Activated T-helper 1 cell treated with anti-CD3 and anti-CD28 coated beads, Interleukin-2, amount 50 U/mL, for 16 hours (primary cell): ENCODE measurements at regions not wholly inside any gene's neighbourhood (a gene's known extent, or its start where the extent isn't known, plus 50 kb on each side); places are given as distances from the start of the nearest gene placed in this dataset.

Experiments used
- DNase-seq, 2 donors: peaks; one replicate each; pipeline ENCODE4 v3.0.0-alpha.2; 2020; ENCODE audit warnings: low read depth in 1 of 2, low spot score in 1 of 2

DNA sequence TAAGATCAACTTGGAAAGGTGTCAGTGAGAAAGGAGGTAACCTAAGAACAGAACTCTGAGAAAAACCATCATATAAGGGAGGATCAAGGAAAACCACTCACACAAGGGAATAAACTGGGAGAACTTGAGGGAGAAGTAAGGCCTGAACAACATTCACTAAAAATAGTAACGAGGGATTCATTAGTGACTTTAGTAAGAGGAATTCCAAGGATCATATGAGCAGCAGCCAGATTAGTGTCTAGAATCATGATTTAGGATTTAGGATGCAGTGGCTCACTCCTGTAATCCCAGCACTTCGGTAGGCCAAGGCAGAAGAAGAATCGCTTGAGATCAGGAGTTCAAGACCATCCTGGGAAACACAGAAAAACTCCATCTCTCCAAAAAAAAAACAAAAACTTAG, 376.5 kb upstream of the MARCKS start:
- no peak for DNase-seq

DNA sequence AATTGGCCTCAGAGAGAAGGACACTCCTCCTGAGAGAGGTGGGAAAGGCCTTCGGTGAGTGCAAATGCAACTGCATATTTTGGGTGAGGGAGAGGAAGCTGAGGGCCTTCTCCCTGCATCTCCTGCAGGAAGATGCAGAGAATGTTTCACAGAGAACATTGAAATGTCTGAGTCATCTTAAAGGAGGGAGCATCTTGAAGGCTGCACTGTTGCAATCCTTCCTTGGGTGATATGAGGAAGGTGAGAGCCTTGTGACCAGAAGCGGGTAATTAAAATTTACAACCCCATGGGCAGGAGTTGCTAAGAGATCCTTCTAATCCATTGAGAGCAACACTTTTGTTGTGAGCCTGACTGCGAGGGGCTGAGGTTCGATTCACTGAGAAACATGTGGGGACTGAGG, 375.7 kb upstream of the MARCKS start:
- DNase-seq, result no peak

DNA sequence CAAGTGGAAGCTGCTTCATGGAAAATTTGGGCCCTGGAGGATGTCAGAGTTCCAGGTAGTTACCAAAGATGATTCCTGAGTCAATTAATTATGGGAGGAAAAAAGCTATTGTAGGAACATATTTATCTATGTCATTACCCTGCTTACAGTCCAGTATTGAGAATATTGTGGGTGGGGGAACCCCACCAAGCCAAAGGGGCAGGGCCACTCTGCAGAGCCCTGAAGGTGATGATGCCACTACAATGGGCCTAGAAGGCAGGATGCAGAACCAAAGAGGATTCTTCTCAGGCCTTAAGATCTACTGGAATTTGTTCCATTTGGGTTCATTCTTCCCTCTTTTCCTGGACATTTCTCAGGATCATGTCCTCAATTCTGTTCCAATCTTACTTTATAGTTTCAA, 375.2 kb upstream of the MARCKS start:
- DNase-seq, result no peak

DNA sequence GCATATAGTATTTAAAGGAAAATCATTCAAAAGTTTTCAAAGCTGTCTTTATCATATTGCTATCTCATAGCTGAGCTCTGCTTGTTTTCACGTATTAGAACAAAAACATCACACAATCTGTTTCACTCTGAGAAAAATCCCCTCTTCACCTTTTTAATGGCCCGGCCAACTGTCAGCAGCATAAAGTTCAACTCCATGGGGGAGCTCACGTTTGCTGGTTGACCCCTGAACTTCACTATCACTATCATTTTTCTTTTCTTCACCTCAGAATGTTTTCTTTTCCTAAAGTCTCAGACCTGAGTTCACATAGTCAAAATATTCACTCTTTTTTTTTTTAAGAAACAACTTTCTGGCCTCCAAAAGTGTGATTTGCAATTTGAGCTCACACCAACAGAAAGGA, 374.4 kb upstream of the MARCKS start:
- DNase-seq, result no peak

DNA sequence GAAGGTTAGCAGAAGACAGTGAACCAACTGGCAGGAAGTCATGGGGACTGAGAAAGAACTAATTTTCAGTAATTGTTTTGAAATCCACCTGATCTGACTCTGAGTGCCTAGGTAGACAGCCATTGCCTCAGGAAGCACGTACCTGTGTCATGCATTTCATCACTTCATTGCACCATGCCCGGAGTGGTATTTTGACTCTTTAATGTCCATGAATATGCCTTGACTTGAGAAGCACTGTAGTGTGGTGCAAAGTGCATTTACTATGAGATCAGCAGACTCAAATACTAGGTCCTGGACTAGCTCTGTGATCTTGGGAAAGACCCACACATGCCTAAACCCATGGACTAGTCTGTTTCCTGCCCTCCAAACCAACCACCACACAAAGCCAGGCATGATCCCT, 370.9 kb upstream of the MARCKS start:
- no peak for DNase-seq

DNA sequence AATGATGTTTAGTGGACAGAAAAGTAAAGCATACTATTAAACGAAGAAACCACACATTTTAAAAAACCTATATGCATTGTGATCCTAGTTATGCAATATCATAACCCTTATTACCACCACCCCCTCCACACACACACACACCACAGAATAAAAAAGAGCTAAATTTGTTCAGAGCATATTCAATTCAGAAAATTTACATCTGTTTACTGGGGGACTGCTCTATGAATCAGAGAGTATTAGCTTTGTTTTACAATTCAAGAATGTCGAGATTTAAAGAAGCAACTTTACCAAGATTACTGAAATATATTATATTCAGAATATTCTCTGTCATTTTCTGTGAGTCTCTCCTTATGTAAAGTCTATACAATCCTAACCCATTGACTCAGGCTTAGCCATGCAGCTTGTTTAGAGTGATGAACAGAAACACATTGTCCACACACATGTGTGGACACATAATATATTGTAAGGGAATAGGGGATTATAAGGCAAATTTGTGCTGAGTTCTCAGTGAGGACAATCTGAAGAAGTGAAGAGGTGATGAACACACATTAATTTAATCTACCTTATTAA, 369.6 kb upstream of the MARCKS start:
- no peak for DNase-seq

DNA sequence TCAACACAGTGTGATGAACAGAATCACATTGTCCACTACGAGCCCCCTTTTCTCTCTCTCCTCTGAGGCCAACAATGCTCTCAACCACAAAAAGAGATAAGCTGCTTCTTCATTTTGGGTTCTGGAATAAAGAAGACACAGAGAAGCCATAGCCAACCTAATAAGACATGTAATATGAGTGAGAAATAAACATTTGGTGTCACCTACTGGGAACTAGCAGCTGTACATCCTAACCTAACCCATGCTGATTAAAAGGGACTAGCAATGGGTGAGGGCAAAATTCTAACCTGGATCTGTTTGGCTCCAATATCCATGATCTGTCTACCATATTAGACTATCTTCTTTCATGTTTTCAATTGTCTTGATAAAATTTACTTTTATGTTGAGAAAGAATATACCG, 369.1 kb upstream of the MARCKS start:
- DNase-seq, result no peak

DNA sequence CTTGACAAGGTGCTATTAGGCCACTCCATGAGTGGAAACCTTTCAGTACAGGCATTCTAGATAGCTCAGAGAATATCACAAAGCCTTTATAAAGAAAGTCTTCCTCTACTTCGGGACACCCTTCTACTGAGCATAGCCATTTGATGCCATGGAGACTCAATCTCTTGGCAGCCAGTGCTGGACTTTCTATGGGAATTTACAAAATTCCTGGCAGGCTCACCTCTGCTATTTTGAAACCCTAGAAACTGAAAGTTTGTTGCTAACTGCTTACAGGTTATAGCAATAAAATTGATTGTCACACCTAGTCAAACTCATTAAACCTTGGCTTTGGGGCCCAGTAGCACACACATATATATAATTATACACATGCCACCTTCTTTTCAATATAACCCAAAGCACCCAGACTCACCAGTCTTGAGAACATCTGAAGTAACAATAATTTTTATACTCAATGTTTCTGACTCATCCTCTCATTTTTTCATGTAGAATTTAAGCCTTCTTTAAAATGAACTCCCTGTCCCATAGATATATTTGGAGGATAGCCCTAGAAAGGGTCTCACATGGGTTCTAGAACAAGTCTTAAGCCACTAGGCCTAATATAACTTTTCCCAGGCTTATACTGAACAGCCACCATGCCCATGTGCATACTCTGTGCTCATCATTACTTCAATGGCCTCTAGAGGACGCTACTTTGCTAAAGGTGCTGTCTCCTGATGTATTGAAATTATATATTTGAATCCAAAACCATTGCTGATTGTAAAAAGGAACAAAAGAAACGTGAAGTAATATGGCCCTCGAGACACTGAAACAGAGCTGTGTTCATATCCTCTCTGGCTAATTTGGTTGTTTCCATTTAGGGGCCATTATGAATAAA, 368.1 kb upstream of the MARCKS start:
- DNase-seq, result no peak

DNA sequence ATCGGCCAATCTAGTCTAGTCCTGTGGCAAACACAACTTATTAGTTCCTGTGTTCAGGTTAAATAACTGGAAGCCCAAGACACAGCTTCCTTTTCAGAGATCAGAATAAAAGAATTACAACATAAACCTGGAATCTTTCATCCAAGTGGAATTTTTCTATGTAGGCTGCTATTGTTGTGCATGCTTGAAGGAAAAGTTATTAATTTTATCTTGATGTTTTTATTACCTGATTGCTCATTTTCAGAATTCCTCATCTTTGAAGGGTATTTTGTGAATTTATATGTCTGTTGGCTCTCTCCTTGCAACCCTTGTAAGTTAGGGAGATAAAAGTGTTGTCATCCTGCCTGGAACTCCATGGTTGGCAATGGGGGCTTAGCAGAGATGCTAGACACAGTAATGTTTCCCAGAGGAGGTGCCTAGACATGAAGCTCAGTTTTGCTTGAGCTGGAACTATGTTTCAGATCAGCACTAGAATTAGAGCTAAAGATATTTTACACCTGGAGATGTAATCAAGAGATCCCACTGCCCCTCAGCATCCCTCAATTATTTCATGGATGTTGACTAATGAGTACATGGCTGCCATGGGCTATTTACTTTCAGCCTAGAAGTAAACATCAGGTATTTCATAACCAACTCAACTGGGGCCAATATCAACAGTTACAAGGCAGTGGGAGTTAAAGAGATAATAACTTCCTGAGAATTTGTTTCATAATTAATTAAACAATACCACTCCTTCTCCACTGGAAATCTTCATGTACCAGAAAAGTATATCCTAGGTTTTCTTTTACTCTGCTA, 367.0 kb upstream of the MARCKS start:
- no peak for DNase-seq

DNA sequence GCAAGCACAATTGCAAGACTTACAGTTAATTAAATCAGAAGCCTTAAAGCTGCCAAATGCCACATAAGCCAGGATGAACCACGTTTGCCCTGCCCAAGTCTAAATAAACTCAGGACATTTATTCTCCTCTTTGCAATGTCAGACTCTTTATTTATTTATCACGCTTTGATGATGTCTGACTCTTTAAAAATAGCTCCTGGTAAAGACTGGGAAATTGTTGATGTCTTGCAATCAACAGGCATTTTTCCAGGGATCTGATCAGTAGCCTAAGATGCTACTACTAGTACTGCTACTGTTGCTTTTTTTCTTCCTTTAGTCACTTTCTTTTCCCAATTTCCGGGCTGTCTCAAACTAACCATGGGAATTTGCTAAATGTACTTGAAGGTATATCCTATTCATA, 365.8 kb upstream of the MARCKS start:
- no peak for DNase-seq

DNA sequence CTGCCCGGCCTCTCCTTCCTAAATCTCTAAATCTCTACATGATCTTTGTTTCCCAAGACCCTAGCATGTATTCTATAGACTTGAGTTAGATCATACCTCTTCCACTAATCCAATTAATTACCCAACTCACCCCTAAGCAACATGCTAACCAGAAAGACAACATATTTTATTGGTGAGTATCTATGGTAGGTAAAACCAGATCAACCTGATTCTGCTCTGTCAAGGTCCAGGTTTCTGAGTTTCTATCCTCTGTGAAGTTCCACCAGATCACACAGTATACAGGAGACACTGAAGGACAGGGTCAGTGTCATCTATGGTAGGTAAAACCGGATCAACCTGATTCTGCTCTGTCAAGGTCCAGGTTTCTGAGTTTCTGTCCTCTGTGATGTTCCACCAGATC, 363.2 kb upstream of the MARCKS start:
- no peak for DNase-seq

DNA sequence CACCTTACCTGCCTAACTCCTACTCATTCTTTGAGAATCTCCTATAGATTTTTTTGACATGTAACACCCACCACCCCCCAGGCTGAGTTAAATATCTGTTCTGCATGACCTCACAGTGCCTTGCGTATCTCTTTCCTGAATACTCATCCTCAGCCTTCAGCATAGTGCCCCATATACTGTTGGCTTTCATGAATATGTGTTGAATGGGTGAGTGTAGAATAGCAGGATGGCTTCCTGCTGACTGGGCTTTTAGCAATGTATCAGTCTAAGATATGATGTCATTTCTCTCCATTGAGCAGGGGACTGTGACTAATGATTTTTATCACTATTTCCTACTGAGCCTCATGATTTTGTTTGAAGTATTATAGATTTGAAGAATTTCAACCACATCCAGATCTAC, 361.6 kb upstream of the MARCKS start:
- DNase-seq, result no peak

DNA sequence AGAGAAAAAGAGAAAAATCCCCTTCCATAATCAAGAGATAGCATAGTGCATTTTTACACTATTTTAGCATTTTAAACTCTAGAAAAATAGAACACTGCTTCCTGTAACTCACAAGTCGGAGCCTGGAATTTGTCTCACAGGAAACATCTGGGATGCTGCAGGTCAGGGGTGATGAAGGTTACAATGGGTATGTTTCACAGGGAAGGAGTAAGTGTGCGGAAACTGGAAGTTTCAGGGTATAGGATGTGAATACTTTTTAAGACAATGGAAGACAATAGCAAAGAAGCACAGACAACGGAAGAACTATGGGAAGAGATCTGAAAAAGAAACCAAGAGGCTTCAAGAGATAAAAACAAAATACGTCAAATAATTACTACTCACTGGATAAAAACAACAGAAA, 361.0 kb upstream of the MARCKS start:
- DNase-seq, result no peak

DNA sequence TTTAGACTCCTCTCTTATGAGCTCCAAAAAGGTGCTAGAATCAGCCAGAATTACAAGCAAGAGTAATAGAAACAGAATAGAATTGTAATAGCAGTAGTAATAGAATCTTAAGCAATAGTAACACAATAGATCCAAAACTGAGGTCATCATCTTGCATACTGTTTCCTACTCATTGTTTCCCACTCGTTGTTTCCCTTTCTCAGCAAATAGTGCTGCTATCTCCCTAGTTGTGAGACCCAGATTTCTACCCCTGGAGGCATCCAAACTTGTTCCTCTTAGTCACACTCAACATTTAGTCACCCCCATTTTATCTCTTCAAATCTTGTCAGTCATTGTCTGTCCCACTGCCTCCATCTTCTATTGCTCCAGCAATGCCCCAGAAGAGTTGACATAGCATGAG, 356.9 kb upstream of the MARCKS start:
- DNase-seq, result no peak

DNA sequence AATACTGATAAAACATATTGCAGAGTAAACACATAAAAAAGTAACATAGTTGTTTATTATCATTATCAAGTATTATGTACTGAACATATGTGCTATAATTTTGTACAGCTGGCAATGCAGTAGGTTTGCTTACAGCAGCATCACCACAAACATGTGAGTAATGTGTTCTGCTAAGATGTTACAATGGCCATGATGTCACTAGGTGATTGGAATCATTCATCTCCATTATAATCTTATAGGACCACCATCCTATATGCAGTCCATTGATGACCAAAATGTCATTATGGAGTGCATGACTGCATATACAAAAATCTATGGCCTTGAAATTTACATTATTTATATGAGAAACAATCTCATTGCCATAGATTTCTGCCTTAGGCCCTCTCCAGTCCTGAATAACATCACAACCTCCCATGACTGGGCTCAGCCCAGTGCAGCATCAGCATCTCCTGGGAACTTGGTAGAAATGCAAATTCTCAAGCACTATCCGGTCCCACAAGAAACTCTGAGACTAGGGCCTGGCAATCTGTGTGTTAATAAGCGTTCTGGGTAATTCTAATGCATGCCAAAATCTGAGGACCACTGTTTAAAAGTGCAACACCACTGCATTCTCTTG, 352.0 kb upstream of the MARCKS start:
- no peak for DNase-seq

DNA sequence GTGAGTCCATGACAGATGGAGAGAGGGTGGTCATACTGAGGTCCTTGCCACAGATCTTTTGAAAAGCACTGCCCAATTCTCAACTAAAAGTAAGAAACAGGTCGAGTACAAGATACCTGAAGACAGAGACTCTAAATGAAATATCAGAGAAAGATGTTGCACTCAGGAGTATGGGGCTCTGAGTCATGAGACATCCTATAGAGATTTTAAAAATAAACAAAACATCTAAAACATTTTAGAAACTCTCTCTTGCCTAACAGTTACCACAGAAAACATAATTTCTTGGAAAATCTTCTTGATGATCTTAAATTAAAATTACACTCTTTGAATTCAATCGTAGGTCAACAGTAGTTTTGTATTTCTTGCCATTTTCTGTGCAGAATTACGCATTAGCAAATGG, 348.9 kb upstream of the MARCKS start:
- DNase-seq, result no peak

DNA sequence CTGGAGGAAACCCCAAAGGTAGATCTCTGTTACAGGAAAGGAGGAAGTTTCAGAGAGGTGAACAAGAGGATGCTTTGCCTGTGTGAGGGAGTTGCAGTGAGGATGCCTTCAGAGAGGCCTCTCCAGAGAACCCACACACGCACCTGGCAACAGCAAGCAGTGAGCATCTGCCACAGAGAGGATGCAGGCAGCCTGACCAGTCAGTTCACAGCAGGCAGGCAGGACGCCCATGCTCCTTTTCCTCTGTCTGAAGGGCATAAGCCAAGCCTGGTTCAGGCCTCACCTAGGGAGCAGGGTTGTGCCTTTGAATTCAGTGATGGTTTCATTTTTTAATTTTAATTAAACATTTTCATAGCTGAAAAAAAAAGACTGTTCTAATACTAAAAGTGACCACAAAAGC, 346.0 kb upstream of the MARCKS start:
- DNase-seq, result no peak

DNA sequence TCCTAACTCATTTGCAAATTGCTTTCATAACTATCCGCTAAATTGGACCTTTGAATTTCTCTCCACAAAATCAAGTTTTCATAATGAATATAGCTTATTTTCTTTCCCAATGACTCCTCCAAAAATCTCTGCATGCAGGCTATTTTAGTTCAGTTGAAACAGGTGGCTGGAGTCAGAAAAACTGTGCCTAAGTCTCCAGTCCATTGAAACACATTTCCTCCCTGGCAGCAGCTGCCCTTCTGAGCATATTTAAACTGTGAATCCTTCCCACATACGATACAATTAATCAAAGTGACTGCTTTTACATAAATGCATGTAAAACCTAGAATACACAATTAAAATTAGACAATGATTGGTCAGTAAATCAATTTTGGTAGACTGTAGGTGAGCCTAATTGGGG, 344.6 kb upstream of the MARCKS start:
- DNase-seq, result no peak

DNA sequence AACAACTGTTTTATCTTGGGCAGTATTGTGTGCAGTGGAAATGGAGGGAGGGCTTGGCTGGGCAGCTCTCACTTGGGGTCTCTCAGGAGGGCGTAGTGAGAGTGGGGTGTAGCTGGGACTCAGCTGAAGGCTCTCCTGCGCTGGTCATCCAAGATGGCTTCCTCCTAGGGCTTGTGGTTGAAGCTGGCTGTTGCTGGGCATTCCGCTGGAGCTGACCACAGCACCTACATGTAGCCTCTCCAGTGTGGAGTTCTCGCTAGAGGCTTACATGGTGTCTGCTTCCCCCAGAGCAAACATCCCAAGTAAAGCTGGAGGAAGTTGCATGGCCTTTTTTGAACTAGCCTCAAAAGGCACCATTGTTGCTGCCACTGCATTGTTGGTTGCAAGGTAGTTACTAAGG, 344.1 kb upstream of the MARCKS start:
- DNase-seq, result no peak

DNA sequence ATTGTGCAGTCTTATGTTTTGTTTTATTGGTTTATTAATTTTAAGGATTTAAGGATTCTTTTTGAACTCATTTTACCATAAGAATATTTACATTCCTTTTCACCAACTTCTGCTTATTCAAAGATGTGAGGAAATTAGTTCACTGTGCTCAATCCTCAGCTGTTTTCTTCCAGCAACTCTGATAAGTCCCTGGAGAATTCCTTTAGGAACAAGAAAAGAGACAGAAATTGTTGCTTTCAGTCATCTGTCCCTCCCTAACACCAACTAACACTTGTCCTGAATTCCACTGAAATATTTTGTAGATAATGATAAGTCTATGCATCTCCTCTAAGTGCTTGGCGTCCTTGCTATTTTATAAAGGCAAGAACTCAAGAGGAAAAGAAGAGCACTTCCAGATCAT, 334.8 kb upstream of the MARCKS start:
- no peak for DNase-seq

DNA sequence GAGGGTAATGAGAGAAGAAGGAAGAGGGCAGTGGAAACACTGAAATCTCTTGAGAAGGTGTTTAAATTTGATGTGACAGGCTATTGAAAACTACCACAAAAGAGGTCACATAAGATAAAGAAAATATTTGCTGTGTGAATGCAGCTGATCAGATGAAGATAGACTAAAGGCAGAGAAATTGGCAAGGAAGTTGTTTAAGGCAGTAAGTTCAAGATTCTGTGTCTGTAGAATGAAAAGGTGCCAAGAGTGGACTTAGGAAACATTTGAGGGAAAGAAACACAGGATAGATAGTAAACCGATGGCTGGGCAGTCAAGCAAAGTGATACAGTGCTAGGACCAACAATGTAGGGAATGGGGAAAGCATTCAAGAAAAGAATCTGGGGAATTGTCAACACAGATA, 332.3 kb upstream of the MARCKS start:
- DNase-seq, result no peak

DNA sequence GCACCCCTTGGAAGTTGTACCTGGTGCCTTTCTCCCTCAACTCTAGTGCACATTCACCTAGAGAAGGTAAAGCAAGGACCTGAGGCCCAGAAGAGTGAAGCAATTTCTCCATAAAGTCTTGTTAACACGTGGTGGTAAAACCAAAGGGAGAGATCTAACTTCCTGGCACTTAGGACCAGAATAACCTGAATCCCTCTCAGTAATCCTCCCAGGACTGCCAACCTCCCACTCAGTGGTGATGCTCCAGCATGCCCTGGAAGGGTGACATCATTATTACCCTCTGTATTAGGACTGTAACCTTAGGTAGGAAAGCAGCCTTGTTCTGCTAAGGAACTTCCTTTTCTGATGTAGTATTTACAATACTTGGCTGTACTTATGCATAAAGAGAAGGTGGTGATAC, 330.6 kb upstream of the MARCKS start:
- DNase-seq, result no peak
